Stimulated activated CD4-positive, alpha-beta T cell treated with anti-CD3 and anti-CD28 coated beads, TNF-alpha, amount 100 ng/mL, for 1 hour (primary cell): ENCODE measurements at regions not wholly inside any gene's neighbourhood (a gene's known extent, or its start where the extent isn't known, plus 50 kb on each side); places are given as distances from the start of the nearest gene placed in this dataset.

ENCODE experiments used
- DNase-seq, 3 donors: peaks; one replicate each; pipeline ENCODE4 v3.0.0-alpha.2; 2020; ENCODE audit warnings: low read depth in 3 of 3, low spot score in 1 of 3

- no peak for DNase-seq
These were observed 75.8 kb downstream of the DAD1 start for GRCh38 chr14:22513066-22513812.

DNA sequence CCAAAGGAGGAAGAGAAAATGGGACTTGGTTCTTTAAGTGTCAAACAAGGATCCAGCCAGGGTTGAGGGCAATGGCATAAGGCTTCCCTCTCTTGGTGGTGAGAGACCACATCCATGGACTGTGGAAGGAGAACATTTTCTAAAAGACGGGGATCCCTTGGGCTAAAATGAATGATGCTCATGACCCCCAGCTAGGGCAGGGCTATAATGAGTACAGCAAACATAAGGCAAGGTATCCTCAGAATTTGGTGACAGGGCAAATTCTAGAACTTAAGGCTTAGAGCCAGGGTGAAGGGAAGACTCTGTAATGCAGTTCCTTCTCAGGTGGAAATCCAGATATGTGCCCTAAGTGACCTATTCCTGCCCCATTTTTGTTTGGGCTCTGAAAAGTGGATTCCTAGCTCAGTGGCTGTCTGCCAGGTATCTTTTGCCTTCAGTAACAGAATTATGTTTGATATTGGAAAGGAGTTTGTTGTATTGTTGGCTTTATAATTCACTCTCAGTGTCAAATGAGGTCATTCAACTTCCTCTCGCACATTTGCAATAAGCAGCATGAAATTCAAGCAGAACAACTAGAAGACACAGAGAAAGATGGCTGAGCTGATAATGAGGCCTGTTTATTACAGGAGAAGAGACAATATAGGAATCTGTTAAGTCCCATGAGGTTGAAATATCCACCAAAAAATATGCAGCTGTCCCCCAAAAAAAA is 76.8 kb downstream of the DAD1 start:
- no peak for DNase-seq

- no peak for DNase-seq
These were observed 78.4 kb downstream of the DAD1 start for GRCh38 chr14:22510527-22511110.

DNA sequence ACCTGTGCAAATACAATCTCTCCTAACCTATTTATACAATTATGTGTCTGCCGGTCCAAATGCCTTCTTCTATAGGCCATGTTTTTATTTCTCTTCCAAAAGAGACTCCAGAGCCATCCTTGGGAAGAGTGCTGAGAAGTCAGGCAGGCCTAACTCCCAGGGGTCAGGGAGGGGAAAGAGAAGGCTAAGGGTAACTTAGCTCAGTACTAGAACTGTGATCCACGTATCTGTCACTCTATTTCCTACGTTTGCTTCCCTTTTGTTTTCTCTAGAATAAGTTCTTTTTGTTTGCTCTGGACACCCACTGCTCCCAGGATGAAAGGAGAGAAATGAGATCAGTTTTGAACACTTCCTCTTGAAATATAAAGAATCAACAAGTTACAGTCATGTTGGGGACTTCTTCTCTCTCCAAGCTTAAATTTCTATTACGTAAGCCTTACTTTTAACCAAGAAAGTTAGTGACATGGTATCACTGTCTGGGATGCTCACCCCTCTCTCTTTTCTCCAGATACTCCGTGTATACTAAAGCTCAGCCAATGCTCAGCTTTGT is 79.2 kb downstream of the DAD1 start:
- no peak for DNase-seq

DNA sequence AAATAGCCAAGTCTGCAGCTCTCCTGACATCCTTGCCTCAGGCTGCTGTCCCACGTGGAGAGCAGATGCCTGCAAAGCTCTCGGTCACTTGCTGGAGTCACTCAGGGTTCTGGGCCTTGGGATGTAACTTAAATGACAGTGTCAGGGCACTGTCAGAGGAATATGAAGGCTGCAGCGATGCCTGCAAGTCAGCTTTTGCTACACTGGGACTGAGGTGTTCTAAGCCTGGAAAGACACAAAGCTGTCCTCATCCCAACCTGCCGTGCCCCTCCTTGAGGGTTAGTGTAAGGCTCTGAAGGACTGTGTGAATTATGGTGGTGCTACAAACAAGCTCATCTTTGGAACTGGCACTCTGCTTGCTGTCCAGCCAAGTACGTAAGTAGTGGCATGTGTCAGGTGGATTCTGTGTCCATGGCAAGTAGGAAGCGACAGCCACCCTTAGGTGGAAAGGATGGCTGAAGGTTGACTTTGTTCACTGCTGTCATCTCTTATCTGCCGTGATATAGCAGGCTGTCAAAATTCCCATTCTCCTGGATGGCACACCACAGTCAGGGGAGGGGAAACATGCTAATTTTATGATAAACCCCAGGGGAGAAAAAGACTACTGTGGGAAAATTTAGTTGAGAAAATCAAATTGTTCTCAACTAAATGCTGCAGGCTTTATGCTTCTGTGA is 79.9 kb downstream of the DAD1 start:
- no peak for DNase-seq

DNA sequence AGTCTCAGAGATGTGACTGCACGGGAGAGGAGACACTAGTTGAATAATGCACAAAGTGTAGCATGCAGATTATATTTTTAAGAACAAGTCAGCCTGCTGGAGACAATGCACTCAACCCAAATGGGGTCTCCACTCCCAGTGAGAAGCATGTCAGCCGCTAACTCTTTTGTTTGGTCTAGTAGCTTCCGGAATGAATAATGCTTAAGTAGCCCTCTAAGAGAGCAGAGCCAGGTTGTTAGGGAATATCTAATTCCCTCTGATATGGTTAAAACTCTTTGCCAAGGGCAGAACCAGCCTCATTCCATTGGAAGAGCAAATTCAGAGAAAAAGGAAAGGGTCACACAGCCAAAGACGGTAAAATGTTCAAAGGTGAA is 80.4 kb downstream of the DAD1 start:
- DNase-seq = no peak

DNA sequence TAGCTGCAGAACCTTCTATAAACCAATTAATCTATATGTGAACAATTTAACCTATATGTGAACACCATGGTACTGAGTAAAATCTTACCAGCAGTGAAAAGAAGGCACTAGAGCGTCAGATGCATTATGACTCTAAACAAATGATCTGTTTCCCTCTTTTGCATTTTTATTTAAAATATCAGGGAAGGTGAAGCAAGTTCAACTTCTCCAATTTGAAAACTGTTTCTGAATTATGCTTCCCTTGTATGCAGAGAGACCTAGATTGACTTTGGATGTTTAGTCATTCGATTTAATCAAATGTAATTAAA is 80.9 kb downstream of the DAD1 start:
- no peak for DNase-seq

DNA sequence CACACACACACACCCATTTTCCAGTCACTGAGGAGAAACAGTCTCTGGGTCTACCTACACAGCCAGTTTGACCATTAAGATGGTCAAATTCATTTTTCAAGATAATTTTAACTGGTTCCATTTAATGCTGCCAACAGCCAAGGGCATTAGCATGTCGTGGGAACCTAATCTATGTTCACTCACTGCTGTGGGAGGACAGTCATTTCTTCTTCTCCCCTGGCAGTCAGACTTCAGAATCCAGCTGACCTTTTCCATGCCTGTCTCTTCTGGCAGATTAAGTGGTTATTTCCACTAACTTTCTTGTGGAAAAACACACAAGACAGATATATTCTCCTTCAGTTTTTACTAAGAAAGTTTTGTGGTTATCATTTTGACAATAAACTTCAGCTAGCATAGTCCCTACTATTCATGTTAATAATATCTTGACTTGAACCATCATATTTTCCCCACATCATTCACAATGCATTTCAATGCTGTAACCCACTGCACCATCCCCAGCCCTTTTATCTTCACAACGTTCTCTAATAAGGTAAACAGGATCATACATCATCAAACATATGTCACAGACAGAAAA is 82.2 kb downstream of the DAD1 start:
- DNase-seq = no peak

- no peak for DNase-seq
These were observed 82.7 kb downstream of the DAD1 start for GRCh38 chr14:22506378-22506710.

DNA sequence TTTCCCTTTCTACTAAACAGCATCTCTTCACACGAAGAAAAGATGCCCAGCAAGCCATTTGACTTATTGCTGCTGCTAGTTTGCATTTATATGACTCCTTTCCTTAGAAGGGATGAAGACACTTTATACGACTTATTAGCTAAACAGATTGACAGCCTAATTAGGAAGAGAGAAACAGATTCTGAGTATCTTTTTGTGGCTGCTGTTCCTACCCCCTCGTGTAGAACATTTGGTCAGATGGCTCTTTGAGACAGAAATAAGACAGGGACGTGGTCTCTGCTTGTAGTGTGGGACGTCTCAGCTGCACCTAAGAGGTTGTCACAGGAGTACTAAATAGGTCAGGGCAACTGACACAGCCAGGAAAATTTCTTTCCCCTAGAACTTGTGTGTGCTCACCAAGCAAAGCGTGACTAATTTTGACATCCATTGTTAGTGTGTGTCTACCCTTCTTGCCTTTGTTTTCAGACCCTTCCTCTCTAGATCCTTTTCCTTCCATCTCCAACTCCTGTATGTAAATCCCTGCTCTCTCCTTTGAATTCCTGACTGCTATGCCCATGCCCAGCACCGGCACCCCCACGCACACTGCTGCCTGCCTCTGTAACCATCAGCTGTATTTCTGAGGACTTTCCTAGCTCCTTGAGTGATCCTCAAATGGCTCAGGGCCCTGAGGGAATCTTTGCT is 83.2 kb downstream of the DAD1 start:
- DNase-seq = peak in 1 of 3 donors; percentile 23

- no peak for DNase-seq
These were observed 83.7 kb downstream of the DAD1 start for GRCh38 chr14:22505309-22505696.

- DNase-seq = no peak
These were observed 86.5 kb downstream of the DAD1 start for GRCh38 chr14:22502551-22502950.

GRCh38 chr14:22502007-22502406 is 87.0 kb downstream of the DAD1 start:
- no peak for DNase-seq

DNA sequence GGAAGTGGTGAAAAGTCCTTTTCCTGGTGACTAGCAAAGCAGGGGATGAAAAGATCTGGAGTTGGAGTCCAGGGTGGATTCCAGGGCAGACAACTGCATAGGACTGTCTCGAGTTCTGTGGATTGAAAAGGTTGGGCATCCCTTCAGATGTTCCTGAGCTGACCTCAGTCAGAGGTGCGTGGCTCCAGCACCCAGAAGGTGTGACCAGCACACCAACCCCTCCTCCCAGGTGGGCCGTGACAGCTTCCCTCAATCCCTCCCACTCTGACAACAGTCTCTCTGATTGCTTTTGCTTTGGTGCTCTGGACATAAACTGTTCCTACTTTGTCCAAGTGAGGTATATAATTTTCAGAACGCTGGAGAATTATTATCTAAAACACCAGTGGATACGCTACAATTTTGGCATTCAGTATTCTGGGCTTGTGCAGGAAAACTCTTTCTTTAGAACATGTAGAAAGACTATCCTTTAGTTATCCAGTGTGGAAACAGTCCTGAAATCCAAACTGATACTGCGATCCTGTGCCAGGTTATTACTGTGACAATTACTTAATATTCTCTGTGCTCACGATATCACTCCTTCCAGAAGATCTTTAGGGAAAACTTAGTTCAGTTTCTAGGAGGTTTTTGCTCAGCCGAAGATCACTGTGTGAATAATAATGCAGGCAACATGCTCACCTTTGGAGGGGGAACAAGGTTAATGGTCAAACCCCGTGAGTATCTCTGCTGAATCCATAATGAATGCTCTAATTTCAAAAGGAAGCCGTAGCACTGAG is 87.9 kb downstream of the DAD1 start:
- DNase-seq = no peak

DNA sequence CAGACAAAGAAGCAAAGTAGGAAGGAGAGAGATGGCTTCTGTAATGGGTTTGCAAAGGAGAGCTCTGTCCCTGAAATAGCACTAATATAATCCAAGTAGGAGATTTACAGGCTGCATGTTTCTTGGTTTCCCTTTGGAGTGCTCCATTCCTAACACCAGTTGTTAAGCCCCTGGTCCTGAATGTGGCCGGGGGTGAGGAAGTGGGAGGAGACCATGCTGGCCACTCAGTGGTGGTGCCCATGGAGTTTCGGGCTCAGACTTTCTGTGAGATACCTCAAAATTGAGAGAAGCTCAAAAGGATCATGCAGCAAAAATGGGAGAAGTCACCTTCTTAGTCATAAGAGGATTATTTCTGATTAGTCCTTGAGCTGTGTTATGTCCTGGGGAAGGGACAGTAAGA is 88.5 kb downstream of the DAD1 start:
- no peak for DNase-seq

DNA sequence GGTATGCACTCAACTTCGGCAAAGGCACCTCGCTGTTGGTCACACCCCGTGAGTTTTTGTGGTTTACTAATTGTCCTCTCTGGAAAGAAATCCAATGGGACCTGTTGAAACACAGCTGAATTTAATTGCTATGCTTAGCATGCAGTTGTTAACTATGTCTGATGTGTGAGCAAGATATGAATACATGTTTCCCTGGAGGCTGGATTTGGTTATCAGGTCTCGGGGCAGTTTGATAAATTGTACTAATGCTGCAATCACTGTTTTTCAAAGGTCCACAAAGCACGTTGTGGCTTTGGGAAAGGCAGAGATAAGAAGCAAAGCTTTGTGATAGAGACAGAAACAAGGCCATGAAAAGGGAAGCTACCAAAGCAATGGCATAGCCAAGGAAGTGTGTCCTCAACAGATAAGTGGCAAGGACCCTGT is 91.3 kb downstream of the DAD1 start:
- DNase-seq = no peak

GRCh38 chr14:22497144-22497423 is 91.9 kb downstream of the DAD1 start:
- DNase-seq = no peak

- DNase-seq = no peak
These were observed 94.4 kb downstream of the DAD1 start for GRCh38 chr14:22494486-22495135.

DNA sequence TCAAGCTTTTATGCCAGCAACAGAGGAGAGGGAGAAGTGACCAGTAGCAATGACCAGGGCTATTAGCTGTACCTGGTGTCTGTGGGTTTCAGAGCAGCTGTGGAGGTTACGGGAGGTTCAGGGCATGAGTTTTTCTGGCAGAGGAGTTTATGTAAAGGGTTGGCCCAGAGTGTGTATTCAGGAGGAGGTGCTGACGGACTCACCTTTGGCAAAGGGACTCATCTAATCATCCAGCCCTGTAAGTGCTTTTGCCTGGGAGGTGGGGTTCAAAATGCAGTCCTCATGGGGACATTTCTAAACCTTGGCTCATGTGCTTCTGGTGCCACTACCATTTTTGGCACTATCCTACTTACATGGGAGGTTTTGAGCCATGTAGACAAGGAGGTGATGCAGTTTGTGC is 95.3 kb downstream of the DAD1 start:
- no peak for DNase-seq
